Smooth muscle cell (in vitro differentiated cells): ENCODE measurements at regions not wholly inside any gene's neighbourhood (a gene's known extent, or its start where the extent isn't known, plus 50 kb on each side); places are given as distances from the start of the nearest gene placed in this dataset.
"Not testable (repeated sequence)": the region's sequence is repeated elsewhere in the genome, so short reads cannot be mapped to it uniquely, and the experiment has no call there.

Source experiments
- DNase-seq: peaks from one replicate; lab custom pipeline; 2025; ENCODE audit not compliant: unreplicated experiment; lab: John Stamatoyannopoulos, UW
- H2AFZ ChIP-seq: fragments of 200-600 bp; sonication (generic); 2 replicates; pipeline ENCODE4 v1.6.0; 2016; ENCODE audit warnings: antibody characterized with exemption, low read depth, mild to moderate bottlenecking
- H3F3A ChIP-seq: fragments of 200-600 bp; sonication (generic); 2 replicates; pipeline ENCODE4 v1.6.0; 2017; ENCODE audit warnings: antibody characterized with exemption, low read depth
- H3K27ac ChIP-seq: fragments of 200-600 bp; sonication (generic); 2 replicates; pipeline ENCODE4 v1.5.1; 2016; ENCODE audit warnings: low read depth, mild to moderate bottlenecking
- H3K27me3 ChIP-seq: fragments of 200-600 bp; sonication (generic); 2 replicates; pipeline ENCODE4 v1.6.1; 2016; ENCODE audit warnings: low read depth, mild to moderate bottlenecking
- H3K36me3 ChIP-seq: fragments of 200-600 bp; sonication (generic); 2 replicates; pipeline ENCODE4 v1.5.1; 2016; ENCODE audit warnings: low read depth
- H3K4me1 ChIP-seq: fragments of 200-600 bp; sonication (generic); 2 replicates; pipeline ENCODE4 v1.5.1; 2016; ENCODE audit warnings: low read depth
- H3K4me2 ChIP-seq: fragments of 200-600 bp; sonication (generic); 2 replicates; pipeline ENCODE4 v1.6.0; 2016; ENCODE audit warnings: mild to moderate bottlenecking
- H3K4me3 ChIP-seq: fragments of 200-600 bp; sonication (generic); 2 replicates; pipeline ENCODE4 v1.5.1; 2016; ENCODE audit warnings: mild to moderate bottlenecking
- H3K79me2 ChIP-seq: fragments of 200-600 bp; sonication (generic); 2 replicates; pipeline ENCODE4 v1.6.0; 2016; ENCODE audit warnings: low read depth, mild to moderate bottlenecking
- H3K9ac ChIP-seq: fragments of 200-600 bp; sonication (generic); 2 replicates; pipeline ENCODE4 v1.6.0; 2016; ENCODE audit warnings: low read depth
- H3K9me3 ChIP-seq: fragments of 200-600 bp; sonication (generic); replicated peaks from 2 replicates; pipeline ENCODE4 v1.5.1; 2016; ENCODE audit warnings: low read depth
- H4K20me1 ChIP-seq: fragments of 200-600 bp; sonication (generic); 2 replicates; pipeline ENCODE4 v1.6.0; 2016; ENCODE audit warnings: low read depth
- WGBS: methylation state at CpG from one replicate; pipeline ENCODE4 v1.1.7; 2016; ENCODE audit warnings: low lambda C conversion rate; 5-methylcytosine and 5-hydroxymethylcytosine counted together
- TF ChIP-seq, protein P1 (sequence below): fragments of 200-600 bp; sonication (generic); IDR thresholded peaks from 2 replicates; pipeline ENCODE4 v1.5.1; 2017; ENCODE audit warnings: borderline replicate concordance, mild to moderate bottlenecking, antibody characterized with exemption; ENCODE audit not compliant: insufficient read depth, poor library complexity, severe bottlenecking

GRCh38 chr5:21452449-21452848 lies 1400.7 kb downstream of the CDH12 start:
- Histone ChIP-seq H3K36me3 (no peaks in the 10 kb centered on the region), H3K4me3 (no peak overlapping the region), H2AFZ (no peak overlapping the region), H3K27ac (no peak overlapping the region), H3K9ac (no peak overlapping the region), H3K27me3 (no peaks in the 10 kb centered on the region), H3K4me2 (no peak overlapping the region), H4K20me1 (no peaks in the 10 kb centered on the region), H3K4me1 (no peaks in the 10 kb centered on the region), H3F3A (no peaks in the 10 kb centered on the region), H3K79me2 (no peaks in the 10 kb centered on the region), H3K9me3 (no peaks in the 10 kb centered on the region)
- DNase-seq = no peak
- TF ChIP-seq, protein P1, sequence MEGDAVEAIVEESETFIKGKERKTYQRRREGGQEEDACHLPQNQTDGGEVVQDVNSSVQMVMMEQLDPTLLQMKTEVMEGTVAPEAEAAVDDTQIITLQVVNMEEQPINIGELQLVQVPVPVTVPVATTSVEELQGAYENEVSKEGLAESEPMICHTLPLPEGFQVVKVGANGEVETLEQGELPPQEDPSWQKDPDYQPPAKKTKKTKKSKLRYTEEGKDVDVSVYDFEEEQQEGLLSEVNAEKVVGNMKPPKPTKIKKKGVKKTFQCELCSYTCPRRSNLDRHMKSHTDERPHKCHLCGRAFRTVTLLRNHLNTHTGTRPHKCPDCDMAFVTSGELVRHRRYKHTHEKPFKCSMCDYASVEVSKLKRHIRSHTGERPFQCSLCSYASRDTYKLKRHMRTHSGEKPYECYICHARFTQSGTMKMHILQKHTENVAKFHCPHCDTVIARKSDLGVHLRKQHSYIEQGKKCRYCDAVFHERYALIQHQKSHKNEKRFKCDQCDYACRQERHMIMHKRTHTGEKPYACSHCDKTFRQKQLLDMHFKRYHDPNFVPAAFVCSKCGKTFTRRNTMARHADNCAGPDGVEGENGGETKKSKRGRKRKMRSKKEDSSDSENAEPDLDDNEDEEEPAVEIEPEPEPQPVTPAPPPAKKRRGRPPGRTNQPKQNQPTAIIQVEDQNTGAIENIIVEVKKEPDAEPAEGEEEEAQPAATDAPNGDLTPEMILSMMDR = no peak
- 69% methylated on average over 2 of the region's 2 CpGs for WGBS

- TF ChIP-seq, protein P1 = no peak
- Histone ChIP-seq H3K9ac (no peak overlapping the region), H2AFZ (no peak overlapping the region), H3K4me2 (no peak overlapping the region), H3F3A (no peaks in the 10 kb centered on the region), H4K20me1 (no peaks in the 10 kb centered on the region), H3K36me3 (no peaks in the 10 kb centered on the region), H3K27ac (no peak overlapping the region), H3K79me2 (no peaks in the 10 kb centered on the region), H3K9me3 (no peaks in the 10 kb centered on the region), H3K4me3 (no peak overlapping the region), H3K4me1 (no peaks in the 10 kb centered on the region), H3K27me3 (no peaks in the 10 kb centered on the region)
- DNase-seq = no peak
- 74% methylated on average over 2 of the region's 2 CpGs for WGBS
Observed at GRCh38 chr5:21432646-21433045, 1420.5 kb downstream of the CDH12 start.

- whole genome bisulfite sequencing = 83% methylated on average over 1 of the region's 1 CpG
- no peaks in the 10 kb centered on the region for H3F3A ChIP-seq
- H3K9ac ChIP-seq = no peak overlapping the region
- H3K4me1 ChIP-seq = no peaks in the 10 kb centered on the region
- H3K36me3 ChIP-seq = no peaks in the 10 kb centered on the region
- no peak overlapping the region for H3K27ac ChIP-seq
- no peaks in the 10 kb centered on the region for H3K9me3 ChIP-seq
- H3K27me3 ChIP-seq = no peaks in the 10 kb centered on the region
- H3K4me3 ChIP-seq = no peak overlapping the region
- no peaks in the 10 kb centered on the region for H3K79me2 ChIP-seq
- no peak for DNase-seq
- H3K4me2 ChIP-seq = no peak overlapping the region
- no peak overlapping the region for H2AFZ ChIP-seq
- H4K20me1 ChIP-seq = no peaks in the 10 kb centered on the region
- TF ChIP-seq, protein P1 = no peak
Observed at GRCh38 chr5:21424907-21425306, 1428.2 kb downstream of the CDH12 start.

DNA sequence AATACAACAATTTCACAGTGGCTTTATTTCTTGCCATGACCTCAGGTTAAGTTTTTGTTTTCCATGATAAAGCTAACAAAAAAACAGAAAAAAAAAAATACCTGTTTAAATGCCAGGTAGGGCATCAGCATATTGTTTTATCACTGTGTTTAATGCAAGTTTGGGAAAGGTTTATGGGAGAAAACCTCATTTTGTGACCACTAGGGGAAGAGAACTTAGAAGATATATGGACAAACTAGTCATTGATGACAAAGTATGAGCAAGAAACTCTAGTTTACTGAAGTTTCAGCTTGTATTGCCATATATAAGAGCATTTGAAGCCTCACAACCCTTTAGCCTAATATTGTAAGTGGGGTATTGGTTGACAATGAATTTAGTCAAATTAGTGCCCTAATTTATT lies 1431.4 kb upstream of the CDH18 start:
- Histone ChIP-seq H3K27ac (no peak overlapping the region), H2AFZ (no peak overlapping the region), H3K4me2 (no peak overlapping the region), H3K9ac (no peak overlapping the region), H4K20me1 (no peaks in the 10 kb centered on the region), H3K4me3 (no peak overlapping the region), H3K27me3 (no peaks in the 10 kb centered on the region), H3K9me3 (no peaks in the 10 kb centered on the region), H3F3A (no peaks in the 10 kb centered on the region), H3K4me1 (no peaks in the 10 kb centered on the region), H3K79me2 (no peaks in the 10 kb centered on the region), H3K36me3 (no peaks in the 10 kb centered on the region)
- no peak for DNase-seq
- TF ChIP-seq, protein P1 = no peak

DNA sequence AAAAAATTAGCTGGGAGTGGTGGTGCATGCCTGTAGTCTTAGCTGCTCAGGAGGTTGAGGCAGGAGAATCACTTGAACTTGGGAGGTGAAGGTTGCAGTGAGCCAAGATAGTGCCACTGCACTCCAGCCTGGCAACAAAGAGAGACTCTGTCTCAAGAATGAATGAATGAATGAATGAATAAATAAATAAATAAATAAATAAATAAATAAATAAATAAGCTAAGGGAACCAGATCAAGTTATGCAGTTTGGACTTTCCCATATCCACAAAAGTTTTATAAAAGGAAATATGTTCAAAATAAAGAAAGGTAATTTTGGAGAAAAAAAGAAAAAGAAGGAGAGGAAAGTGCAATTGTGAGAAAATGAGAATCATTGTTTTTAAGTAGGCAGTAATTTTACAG lies 1414.1 kb upstream of the CDH18 start:
- H3K79me2 ChIP-seq, H2AFZ ChIP-seq, H3K36me3 ChIP-seq: not testable (repeated sequence)

More for the DNA sequence above, 1414.1 kb upstream of the CDH18 start:
- H4K20me1 ChIP-seq, H3K4me2 ChIP-seq, H3K27ac ChIP-seq, DNase-seq, H3K27me3 ChIP-seq, H3K4me1 ChIP-seq, H3K9me3 ChIP-seq, H3F3A ChIP-seq, H3K9ac ChIP-seq, H3K4me3 ChIP-seq: not testable (repeated sequence)
